ENCODE measurements at regions not wholly inside any gene's neighbourhood (a gene's known extent, or its start where the extent isn't known, plus 50 kb on each side); places are given as distances from the start of the nearest gene placed in this dataset.

- no peak for DNase-seq (ENCODE audit: low read depth)
- TF ChIP-seq CTCF (conservative IDR thresholded peaks at IDR 0.05; ENCODE audit: low read length): no peak
- no peak overlapping the region for H3K4me3 ChIP-seq (ENCODE audit: low read length)
Measured at GRCh38 chr1:226806988-226807387, 63.4 kb upstream of the PSEN2 start.

GRCh38 chr1:226804907-226805759 is 65.3 kb upstream of the PSEN2 start:
- DNase-seq (ENCODE audit: low read depth): no peak
- TF ChIP-seq CTCF (conservative IDR thresholded peaks at IDR 0.05; ENCODE audit: low read length): no peak
- no peak overlapping the region for H3K4me3 ChIP-seq (ENCODE audit: low read length)

- H3K4me3 ChIP-seq (ENCODE audit: low read length): no peak overlapping the region
- TF ChIP-seq CTCF (conservative IDR thresholded peaks at IDR 0.05; ENCODE audit: low read length): no peak
- DNase-seq (ENCODE audit: low read depth): no peak
Measured at GRCh38 chr1:226800763-226801380, 61.8 kb upstream of the ITPKB start.

GRCh38 chr1:226799634-226800281 is 60.7 kb upstream of the ITPKB start:
- no peak overlapping the region for H3K4me3 ChIP-seq (ENCODE audit: low read length)
- TF ChIP-seq CTCF (conservative IDR thresholded peaks at IDR 0.05; ENCODE audit: low read length): no peak
- no peak for DNase-seq (ENCODE audit: low read depth)

GRCh38 chr1:226798427-226799411 is 59.6 kb upstream of the ITPKB start:
- no peak for DNase-seq (ENCODE audit: low read depth)
- TF ChIP-seq CTCF (conservative IDR thresholded peaks at IDR 0.05; ENCODE audit: low read length): no peak
- no peak overlapping the region for H3K4me3 ChIP-seq (ENCODE audit: low read length)

GRCh38 chr1:226797151-226797550 is 58.1 kb upstream of the ITPKB start:
- no peak overlapping the region for H3K4me3 ChIP-seq (ENCODE audit: low read length)
- no peak for TF ChIP-seq CTCF (conservative IDR thresholded peaks at IDR 0.05; ENCODE audit: low read length)
- no peak for DNase-seq (ENCODE audit: low read depth)
